ENCODE measurements at regions not wholly inside any gene's neighbourhood (a gene's known extent, or its start where the extent isn't known, plus 50 kb on each side); places are given as distances from the start of the nearest gene placed in this dataset.
"Not testable (repeated sequence)": the region's sequence is repeated elsewhere in the genome, so short reads cannot be mapped to it uniquely, and the experiment has no call there.

- TF ChIP-seq POLR2A (IDR thresholded peaks at IDR 0.05) = not testable (repeated sequence)
- TF ChIP-seq, protein P1, sequence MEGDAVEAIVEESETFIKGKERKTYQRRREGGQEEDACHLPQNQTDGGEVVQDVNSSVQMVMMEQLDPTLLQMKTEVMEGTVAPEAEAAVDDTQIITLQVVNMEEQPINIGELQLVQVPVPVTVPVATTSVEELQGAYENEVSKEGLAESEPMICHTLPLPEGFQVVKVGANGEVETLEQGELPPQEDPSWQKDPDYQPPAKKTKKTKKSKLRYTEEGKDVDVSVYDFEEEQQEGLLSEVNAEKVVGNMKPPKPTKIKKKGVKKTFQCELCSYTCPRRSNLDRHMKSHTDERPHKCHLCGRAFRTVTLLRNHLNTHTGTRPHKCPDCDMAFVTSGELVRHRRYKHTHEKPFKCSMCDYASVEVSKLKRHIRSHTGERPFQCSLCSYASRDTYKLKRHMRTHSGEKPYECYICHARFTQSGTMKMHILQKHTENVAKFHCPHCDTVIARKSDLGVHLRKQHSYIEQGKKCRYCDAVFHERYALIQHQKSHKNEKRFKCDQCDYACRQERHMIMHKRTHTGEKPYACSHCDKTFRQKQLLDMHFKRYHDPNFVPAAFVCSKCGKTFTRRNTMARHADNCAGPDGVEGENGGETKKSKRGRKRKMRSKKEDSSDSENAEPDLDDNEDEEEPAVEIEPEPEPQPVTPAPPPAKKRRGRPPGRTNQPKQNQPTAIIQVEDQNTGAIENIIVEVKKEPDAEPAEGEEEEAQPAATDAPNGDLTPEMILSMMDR (IDR thresholded peaks at IDR 0.05) = not testable (repeated sequence)
These were observed 428.6 kb upstream of the GCFC2 start for GRCh38 chr2:76139303-76139702.
